Lower leg skin (tissue), 4 donors: ENCODE measurements at regions not wholly inside any gene's neighbourhood (a gene's known extent, or its start where the extent isn't known, plus 50 kb on each side); places are given as distances from the start of the nearest gene placed in this dataset.

Experiments used
- DNase-seq, 2 donors: peaks; one replicate each; pipeline ENCODE4 v3.0.0-alpha.2; 2019; ENCODE audit warnings: low spot score in 2 of 2
- H3K4me3 ChIP-seq: fragments of 200-600 bp; sonication (generic); 2 replicates; pipeline ENCODE4 v1.5.1; 2017; ENCODE audit warnings: mild to moderate bottlenecking, low read depth; ENCODE audit not compliant: poor library complexity, severe bottlenecking
- POLR2A ChIP-seq, 2 donors: fragments of 450-650 bp; IDR thresholded peaks; one replicate each; pipeline ENCODE4 v1.6.1; 2016 to 2017; ENCODE audit warnings: antibody characterized with exemption in 2 of 2, mild to moderate bottlenecking in 1 of 2, moderate library complexity in 1 of 2
- WGBS, 2 donors: methylation state at CpG; one replicate each; pipeline ENCODE4 v1.1.5; 2018; 5-methylcytosine and 5-hydroxymethylcytosine counted together
- intact Hi-C: fragments of 100-400 bp; cut with DNase I; formaldehyde crosslinking; loops from one replicate; pipeline ENCODE4 v1.15.0; 2023; ENCODE audit warnings: low total_unique reads
- TF ChIP-seq, protein P1 (sequence below), 3 donors: fragments of 450-650 bp; IDR thresholded peaks; one replicate each; pipeline ENCODE4 v1.5.1; 2016; ENCODE audit warnings: antibody characterized with exemption in 3 of 3, mild to moderate bottlenecking in 3 of 3, moderate library complexity in 2 of 3

DNA sequence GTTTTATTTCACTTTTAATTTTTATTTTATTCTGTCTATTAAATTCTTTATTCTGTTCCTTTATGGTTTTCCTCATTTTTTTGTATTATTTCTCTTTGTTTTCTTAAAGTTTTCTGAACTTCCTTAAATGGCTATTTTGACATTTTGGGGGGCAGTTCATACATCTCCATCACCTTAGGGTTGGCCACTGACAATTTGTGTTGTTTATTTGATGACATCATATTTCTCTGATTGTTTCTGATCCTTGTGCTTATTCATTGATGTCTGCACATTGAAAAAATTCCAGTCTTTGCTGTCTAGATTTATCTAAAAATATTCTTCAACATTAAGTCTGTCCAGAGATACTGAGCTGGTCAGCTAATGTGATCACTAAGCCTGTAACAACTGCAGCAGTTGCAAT lies 379.5 kb upstream of the EYS start:
- intact Hi-C loops, result no loop called here
- no peak for DNase-seq
- H3K4me3 ChIP-seq, result no peak overlapping the region
- TF ChIP-seq, protein P1, sequence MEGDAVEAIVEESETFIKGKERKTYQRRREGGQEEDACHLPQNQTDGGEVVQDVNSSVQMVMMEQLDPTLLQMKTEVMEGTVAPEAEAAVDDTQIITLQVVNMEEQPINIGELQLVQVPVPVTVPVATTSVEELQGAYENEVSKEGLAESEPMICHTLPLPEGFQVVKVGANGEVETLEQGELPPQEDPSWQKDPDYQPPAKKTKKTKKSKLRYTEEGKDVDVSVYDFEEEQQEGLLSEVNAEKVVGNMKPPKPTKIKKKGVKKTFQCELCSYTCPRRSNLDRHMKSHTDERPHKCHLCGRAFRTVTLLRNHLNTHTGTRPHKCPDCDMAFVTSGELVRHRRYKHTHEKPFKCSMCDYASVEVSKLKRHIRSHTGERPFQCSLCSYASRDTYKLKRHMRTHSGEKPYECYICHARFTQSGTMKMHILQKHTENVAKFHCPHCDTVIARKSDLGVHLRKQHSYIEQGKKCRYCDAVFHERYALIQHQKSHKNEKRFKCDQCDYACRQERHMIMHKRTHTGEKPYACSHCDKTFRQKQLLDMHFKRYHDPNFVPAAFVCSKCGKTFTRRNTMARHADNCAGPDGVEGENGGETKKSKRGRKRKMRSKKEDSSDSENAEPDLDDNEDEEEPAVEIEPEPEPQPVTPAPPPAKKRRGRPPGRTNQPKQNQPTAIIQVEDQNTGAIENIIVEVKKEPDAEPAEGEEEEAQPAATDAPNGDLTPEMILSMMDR (IDR thresholded peaks at IDR 0.05), result no peak
- no peak for TF ChIP-seq POLR2A (IDR thresholded peaks at IDR 0.05)

DNA sequence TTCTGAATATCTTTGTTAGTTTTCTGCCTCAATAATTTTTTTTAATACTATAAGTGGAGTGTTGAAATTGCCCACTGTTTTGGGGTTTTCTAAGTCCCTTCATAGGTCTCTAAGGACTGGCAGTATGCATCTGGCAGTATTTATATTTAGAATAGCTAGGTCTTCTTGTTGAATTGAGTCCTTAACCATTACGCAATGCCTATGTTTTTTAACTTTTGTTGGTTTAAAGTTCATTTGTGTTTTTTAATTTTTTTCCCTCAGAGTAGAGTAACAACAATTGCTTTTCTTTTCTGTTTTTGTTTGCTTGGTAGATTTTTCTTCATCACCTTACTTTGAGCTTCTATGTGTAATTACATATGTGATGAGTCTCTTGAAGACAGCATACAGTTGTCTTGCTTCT lies 375.9 kb upstream of the EYS start:
- TF ChIP-seq, protein P1 (IDR thresholded peaks at IDR 0.05), result no peak
- WGBS, 2 donors, result 90 to 100% methylated on average over 1 of the region's 1 CpG
- DNase-seq, result no peak
- intact Hi-C loops, result no loop called here
- no peak overlapping the region for H3K4me3 ChIP-seq

DNA sequence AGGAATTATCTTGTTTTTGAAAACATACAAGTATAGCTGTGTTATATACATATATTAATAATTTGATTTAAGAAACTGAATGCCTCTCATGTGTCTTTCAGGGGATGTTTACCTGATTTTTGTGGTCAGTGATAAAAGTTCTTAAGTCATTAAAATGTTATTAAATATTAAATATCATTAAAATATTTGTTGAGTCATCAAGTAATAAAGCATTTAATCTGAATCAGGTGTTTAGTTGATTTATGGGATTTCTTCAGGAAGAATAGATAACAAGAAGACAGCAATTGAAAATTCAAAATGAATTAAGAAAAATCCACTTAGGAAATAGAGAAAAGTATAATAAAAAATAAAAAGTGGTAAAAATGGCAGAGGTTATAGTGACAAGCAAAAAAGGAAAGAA lies 361.9 kb upstream of the EYS start:
- DNase-seq, result no peak

DNA sequence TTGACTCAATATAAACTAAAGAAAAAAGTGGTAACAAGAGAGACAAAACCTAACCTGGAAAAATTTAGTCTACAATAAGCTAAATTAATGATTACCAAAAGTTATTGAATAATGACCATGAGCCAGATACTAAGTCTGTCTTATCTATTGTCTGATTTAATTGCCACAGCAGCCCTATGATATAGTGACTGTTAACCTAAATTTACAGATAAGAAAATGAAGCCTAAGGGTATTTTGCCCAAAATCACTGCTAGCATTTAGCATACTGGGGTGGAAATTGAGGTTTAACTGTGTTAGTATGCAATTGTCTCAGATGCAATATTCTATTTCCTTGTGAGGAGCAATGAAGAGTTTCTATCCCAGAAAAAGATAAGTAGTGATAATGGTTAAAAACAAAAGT lies 361.0 kb upstream of the EYS start:
- H3K4me3 ChIP-seq, result no peak overlapping the region
- no peak for TF ChIP-seq POLR2A (IDR thresholded peaks at IDR 0.05)
- TF ChIP-seq, protein P1 (IDR thresholded peaks at IDR 0.05), result no peak
- intact Hi-C loops, result no loop called here
- no peak for DNase-seq

More for the DNA sequence above, 361.9 kb upstream of the EYS start:
- TF ChIP-seq POLR2A (IDR thresholded peaks at IDR 0.05), result no peak
- TF ChIP-seq, protein P1 (IDR thresholded peaks at IDR 0.05), result no peak
- H3K4me3 ChIP-seq, result no peak overlapping the region
- intact Hi-C loops, result no loop called here

DNA sequence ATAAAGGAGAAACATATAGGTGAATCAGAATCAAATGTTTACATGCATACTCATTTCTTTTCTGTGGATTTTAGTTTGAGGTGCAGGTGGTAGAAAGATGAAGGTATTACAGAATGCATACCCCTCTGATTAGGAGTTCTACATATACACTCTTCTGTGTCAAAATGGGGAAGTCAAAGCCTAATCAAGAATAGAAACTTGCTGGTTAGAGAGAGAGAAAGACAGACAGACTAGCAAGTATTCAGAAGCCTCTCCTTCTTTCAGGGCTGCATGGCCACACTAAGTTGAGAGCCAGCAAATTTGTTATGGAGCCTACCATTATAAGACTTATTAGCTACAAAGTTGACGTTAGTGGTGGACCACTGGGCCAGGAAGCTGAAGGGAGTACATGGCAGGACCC lies 358.3 kb upstream of the EYS start:
- 85 to 93% methylated on average over 1 of the region's 1 CpG for WGBS, 2 donors
- no peak for DNase-seq
- TF ChIP-seq, protein P1 (IDR thresholded peaks at IDR 0.05), result no peak
- no peak for TF ChIP-seq POLR2A (IDR thresholded peaks at IDR 0.05)
- intact Hi-C loops, result no loop called here
- no peak overlapping the region for H3K4me3 ChIP-seq

DNA sequence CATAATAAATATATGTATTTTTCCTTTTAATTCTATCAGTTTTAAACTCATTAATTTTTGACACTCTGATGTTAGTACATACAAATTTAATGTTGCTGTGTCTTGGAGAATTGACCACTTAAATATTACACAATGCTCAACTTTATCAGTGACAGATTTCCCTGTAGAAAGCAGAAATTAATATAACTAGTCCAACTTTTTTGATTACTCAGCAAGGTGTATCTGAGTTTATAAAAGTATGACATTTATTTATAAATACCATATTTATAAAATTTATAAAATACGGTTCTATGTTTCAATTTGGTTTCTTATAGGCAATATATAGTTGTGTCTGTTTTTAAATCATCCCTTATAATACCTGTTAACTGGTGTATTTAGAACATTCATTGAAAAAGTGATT lies 350.0 kb upstream of the EYS start:
- WGBS, 2 donors, result 92 to 97% methylated on average over 1 of the region's 1 CpG
- H3K4me3 ChIP-seq, result no peak overlapping the region
- intact Hi-C loops, result no loop called here
- TF ChIP-seq, protein P1 (IDR thresholded peaks at IDR 0.05), result no peak
- TF ChIP-seq POLR2A (IDR thresholded peaks at IDR 0.05), result no peak
- DNase-seq, result no peak
